Testis (tissue), 2 donors: ENCODE measurements at regions not wholly inside any gene's neighbourhood (a gene's known extent, or its start where the extent isn't known, plus 50 kb on each side); places are given as distances from the start of the nearest gene placed in this dataset.

Experiments
- CTCF ChIP-seq, 3 experiments: fragments of 450-650 bp in 2 of 3; fragments of 200-600 bp in 1 of 3; sonication (generic) in 1 of 3; IDR thresholded peaks; one replicate each; pipeline ENCODE4 v1.5.1; 2016 to 2019; ENCODE audit warnings: antibody characterized with exemption in 3 of 3, mild to moderate bottlenecking in 2 of 3, moderate library complexity in 1 of 3
- POLR2A ChIP-seq: fragments of 450-650 bp; IDR thresholded peaks from one replicate; pipeline ENCODE4 v1.6.1; 2017; ENCODE audit warnings: antibody characterized with exemption, mild to moderate bottlenecking, moderate library complexity

GRCh38 chr12:75708802-75709201, 197.4 kb upstream of the KRR1 start:
- TF ChIP-seq CTCF (IDR thresholded peaks at IDR 0.05): no peak
- TF ChIP-seq POLR2A: no peak
